ENCODE measurements at regions not wholly inside any gene's neighbourhood (a gene's known extent, or its start where the extent isn't known, plus 50 kb on each side); places are given as distances from the start of the nearest gene placed in this dataset.

DNA sequence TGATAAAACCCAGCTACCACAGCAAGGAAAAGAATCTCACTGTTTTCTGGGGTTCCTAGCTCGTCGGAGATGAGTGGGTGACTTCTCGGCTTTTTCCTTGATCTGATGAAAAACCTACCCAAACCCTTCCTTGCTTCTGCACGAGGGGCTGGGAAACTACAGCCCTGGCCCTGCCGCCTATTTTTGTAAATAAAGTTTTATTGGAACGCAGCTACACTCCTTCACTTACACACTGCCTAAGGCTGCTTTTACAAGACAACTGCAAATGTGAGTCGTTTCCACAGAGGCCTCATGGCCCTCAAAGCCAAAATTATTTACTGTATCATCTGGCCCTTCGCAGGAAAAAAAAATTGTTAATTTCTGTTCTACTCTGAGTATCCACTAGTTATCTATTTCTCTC, 116.0 kb upstream of the TMPRSS2 start:
- no peak overlapping the region for H3K27ac Mint-ChIP-seq
- no peaks in the 10 kb centered on the region for H3K36me3 Mint-ChIP-seq
- H3K36me3 ChIP-seq (ENCODE audit: control insufficient read depth, insufficient read depth, low read length) = no peaks in the 10 kb centered on the region
- no peaks in the 10 kb centered on the region for H3K27me3 ChIP-seq (ENCODE audit: control insufficient read depth, insufficient read depth, low read length)
- WGBS (ENCODE audit: insufficient coverage) = 95% methylated on average over 8 of the region's 8 CpGs
- TF ChIP-seq CTCF (IDR thresholded peaks at IDR 0.05) = no peak
- ATAC-seq = no peak
- intact Hi-C loops (cut with micrococcal nuclease) = no loop called here
- peaks cover 19 to 28% of the 10 kb centered on the region in 2 donors for H3K27me3 Mint-ChIP-seq (ENCODE audit: low read depth in 2 of 2)
- H3K4me3 ChIP-seq (ENCODE audit: low read length) = no peak overlapping the region
- no peaks in the 10 kb centered on the region for H3K4me1 ChIP-seq (ENCODE audit: control insufficient read depth, insufficient read depth, low read length)
- no peak overlapping the region for H3K4me3 Mint-ChIP-seq
- no peaks in the 10 kb centered on the region for H3K9me3 ChIP-seq (ENCODE audit: control insufficient read depth, insufficient read depth, low read length)
- H3K27ac ChIP-seq (ENCODE audit: low read length) = no peak overlapping the region
- DNase-seq = no peak
- no peaks in the 10 kb centered on the region for H3K9me3 Mint-ChIP-seq
- no peaks in the 10 kb centered on the region for H3K4me1 Mint-ChIP-seq

GRCh38 chr21:41622831-41623548, 115.0 kb upstream of the TMPRSS2 start:
- Histone ChIP-seq H3K4me1 (ENCODE audit: control insufficient read depth, insufficient read depth, low read length) (no peaks in the 10 kb centered on the region), H3K4me3 (ENCODE audit: low read length) (no peak overlapping the region), H3K27me3 (ENCODE audit: control insufficient read depth, insufficient read depth, low read length) (no peaks in the 10 kb centered on the region), H3K36me3 (ENCODE audit: control insufficient read depth, insufficient read depth, low read length) (no peaks in the 10 kb centered on the region), H3K9me3 (ENCODE audit: control insufficient read depth, insufficient read depth, low read length) (no peaks in the 10 kb centered on the region), H3K27ac (ENCODE audit: low read length) (no peak overlapping the region)
- H3K4me3 Mint-ChIP-seq = no peak overlapping the region
- ATAC-seq = no peak
- no peaks in the 10 kb centered on the region for H3K9me3 Mint-ChIP-seq
- H3K4me1 Mint-ChIP-seq = no peaks in the 10 kb centered on the region
- no peaks in the 10 kb centered on the region for H3K36me3 Mint-ChIP-seq
- no peak for DNase-seq
- TF ChIP-seq CTCF (IDR thresholded peaks at IDR 0.05) = no peak
- intact Hi-C loops (cut with micrococcal nuclease) = no loop called here
- 58% methylated on average over 26 of the region's 26 CpGs for WGBS (ENCODE audit: insufficient coverage)
- no peak overlapping the region for H3K27ac Mint-ChIP-seq
- H3K27me3 Mint-ChIP-seq (ENCODE audit: low read depth in 2 of 2) = peaks cover 19 to 28% of the 10 kb centered on the region in 2 donors

DNA sequence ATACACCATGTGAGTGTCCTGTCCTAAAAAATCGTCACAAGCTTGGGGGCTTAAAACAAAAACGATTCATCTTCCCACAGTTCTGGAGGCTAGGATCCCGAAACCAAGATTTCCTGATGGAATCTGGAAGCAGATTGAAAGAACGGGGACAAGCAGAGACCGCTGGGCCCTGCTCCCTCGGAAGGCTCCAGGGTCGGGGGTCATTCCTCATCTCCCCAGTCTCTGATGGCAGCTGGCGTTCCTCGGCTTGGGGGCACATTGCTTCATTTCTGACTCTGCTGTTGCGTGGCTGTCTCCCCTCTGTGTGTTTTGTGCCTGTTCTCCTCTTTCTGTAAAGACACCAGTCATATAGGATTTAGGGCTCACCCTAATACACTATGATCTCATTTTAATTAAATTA, 114.2 kb upstream of the TMPRSS2 start:
- no peak overlapping the region for H3K27ac ChIP-seq (ENCODE audit: low read length)
- DNase-seq (no peak), ATAC-seq (no peak)
- H3K36me3 Mint-ChIP-seq = no peaks in the 10 kb centered on the region
- no peak overlapping the region for H3K4me3 Mint-ChIP-seq
- H3K4me1 Mint-ChIP-seq = no peaks in the 10 kb centered on the region
- H3K4me3 ChIP-seq (ENCODE audit: low read length) = no peak overlapping the region
- WGBS (ENCODE audit: insufficient coverage) = 90% methylated on average over 10 of the region's 10 CpGs
- no peaks in the 10 kb centered on the region for H3K4me1 ChIP-seq (ENCODE audit: control insufficient read depth, insufficient read depth, low read length)
- intact Hi-C loops (cut with micrococcal nuclease) = no loop called here
- TF ChIP-seq CTCF (IDR thresholded peaks at IDR 0.05) = no peak
- H3K9me3 ChIP-seq (ENCODE audit: control insufficient read depth, insufficient read depth, low read length) = no peaks in the 10 kb centered on the region
- H3K27ac Mint-ChIP-seq = no peak overlapping the region
- H3K9me3 Mint-ChIP-seq = no peaks in the 10 kb centered on the region
- no peaks in the 10 kb centered on the region for H3K36me3 ChIP-seq (ENCODE audit: control insufficient read depth, insufficient read depth, low read length)
- H3K27me3 Mint-ChIP-seq (ENCODE audit: low read depth in 2 of 2) = peaks cover 19 to 28% of the 10 kb centered on the region in 2 donors
- H3K27me3 ChIP-seq (ENCODE audit: control insufficient read depth, insufficient read depth, low read length) = no peaks in the 10 kb centered on the region

DNA sequence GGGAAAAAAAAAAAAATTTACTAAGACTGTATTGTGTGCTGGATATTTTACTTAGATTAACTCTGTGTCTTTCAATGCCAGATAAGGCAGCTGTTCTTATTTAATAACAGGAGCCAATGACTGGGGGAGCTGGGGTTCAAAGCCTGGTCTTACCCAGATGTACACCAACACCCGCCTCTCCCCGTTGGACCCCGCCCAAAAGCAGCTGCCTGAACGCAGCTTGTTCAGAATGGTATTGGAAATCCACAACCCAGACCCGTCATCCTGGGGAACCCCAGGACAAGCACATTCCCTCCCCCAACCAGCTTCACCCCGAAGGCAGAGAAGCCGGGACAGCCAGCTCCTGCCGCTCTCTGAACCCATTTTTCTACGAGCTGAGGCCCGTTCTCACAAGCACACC, 113.6 kb upstream of the TMPRSS2 start:
- Mint-ChIP-seq H3K27me3 (ENCODE audit: low read depth in 2 of 2) (peaks cover 22 to 28% of the 10 kb centered on the region in 2 donors), H3K4me3 (no peak overlapping the region), H3K36me3 (no peaks in the 10 kb centered on the region), H3K27ac (no peak overlapping the region), H3K4me1 (no peaks in the 10 kb centered on the region), H3K9me3 (no peaks in the 10 kb centered on the region)
- no peak for TF ChIP-seq CTCF (IDR thresholded peaks at IDR 0.05)
- Histone ChIP-seq H3K4me1 (ENCODE audit: control insufficient read depth, insufficient read depth, low read length) (no peaks in the 10 kb centered on the region), H3K4me3 (ENCODE audit: low read length) (no peak overlapping the region), H3K27ac (ENCODE audit: low read length) (no peak overlapping the region), H3K9me3 (ENCODE audit: control insufficient read depth, insufficient read depth, low read length) (no peaks in the 10 kb centered on the region), H3K36me3 (ENCODE audit: control insufficient read depth, insufficient read depth, low read length) (no peaks in the 10 kb centered on the region), H3K27me3 (ENCODE audit: control insufficient read depth, insufficient read depth, low read length) (no peaks in the 10 kb centered on the region)
- 87% methylated on average over 10 of the region's 10 CpGs for WGBS (ENCODE audit: insufficient coverage)
- no peak for ATAC-seq
- intact Hi-C loops (cut with micrococcal nuclease) = no loop called here
- DNase-seq = no peak
